ENCODE measurements at regions not wholly inside any gene's neighbourhood (a gene's known extent, or its start where the extent isn't known, plus 50 kb on each side); places are given as distances from the start of the nearest gene placed in this dataset.

- ChIA-PET CTCF (no interaction called here), POLR2A (ENCODE audit: low non-redundant PET) (no interaction called here)
- DNase-seq (ENCODE audit: low spot score), result no peak
- H3K27ac ChIP-seq, result no peak overlapping the region
- TF ChIP-seq CTCF (conservative IDR thresholded peaks at IDR 0.05; ENCODE audit: low read depth), result no peak
These were observed 203.5 kb upstream of the ZNF32 start for GRCh38 chr10:43852149-43852548.

- no peak overlapping the region for H3K27ac ChIP-seq
- ChIA-PET CTCF (no interaction called here), POLR2A (ENCODE audit: low non-redundant PET) (no interaction called here)
- no peak for TF ChIP-seq CTCF (conservative IDR thresholded peaks at IDR 0.05; ENCODE audit: low read depth)
- no peak for DNase-seq (ENCODE audit: low spot score)
These were observed 202.3 kb upstream of the ZNF32 start for GRCh38 chr10:43851030-43851429.

- CTCF ChIA-PET, result no interaction called here
- DNase-seq (ENCODE audit: low spot score), result no peak
- no peak for TF ChIP-seq CTCF (conservative IDR thresholded peaks at IDR 0.05; ENCODE audit: low read depth)
- no peak overlapping the region for H3K27ac ChIP-seq
- POLR2A ChIA-PET (ENCODE audit: low non-redundant PET), result no interaction called here
These were observed 200.9 kb upstream of the ZNF32 start for GRCh38 chr10:43849551-43849950.

GRCh38 chr10:43846968-43847367 is 198.3 kb upstream of the ZNF32 start:
- no peak for TF ChIP-seq CTCF (conservative IDR thresholded peaks at IDR 0.05; ENCODE audit: low read depth)
- DNase-seq (ENCODE audit: low spot score), result no peak
- no peak overlapping the region for H3K27ac ChIP-seq
- ChIA-PET CTCF (no interaction called here), POLR2A (ENCODE audit: low non-redundant PET) (no interaction called here)

GRCh38 chr10:43846187-43846680 is 197.6 kb upstream of the ZNF32 start:
- no peak for DNase-seq (ENCODE audit: low spot score)
- ChIA-PET CTCF (interaction anchor here (0.6 kb wide), 1 partner anchor 95 kb away, joined by 3 read pairs; no protein-coding TSS in a partner anchor), POLR2A (ENCODE audit: low non-redundant PET) (no interaction called here)
- no peak overlapping the region for H3K27ac ChIP-seq
- no peak for TF ChIP-seq CTCF (conservative IDR thresholded peaks at IDR 0.05; ENCODE audit: low read depth)

GRCh38 chr10:43845121-43845520 is 196.4 kb upstream of the ZNF32 start:
- no peak overlapping the region for H3K27ac ChIP-seq
- DNase-seq (ENCODE audit: low spot score), result no peak
- TF ChIP-seq CTCF (conservative IDR thresholded peaks at IDR 0.05; ENCODE audit: low read depth), result no peak
- ChIA-PET CTCF (no interaction called here), POLR2A (ENCODE audit: low non-redundant PET) (no interaction called here)

- H3K27ac ChIP-seq, result no peak overlapping the region
- TF ChIP-seq CTCF (conservative IDR thresholded peaks at IDR 0.05; ENCODE audit: low read depth), result no peak
- POLR2A ChIA-PET (ENCODE audit: low non-redundant PET), result no interaction called here
- no peak for DNase-seq (ENCODE audit: low spot score)
- CTCF ChIA-PET, result no interaction called here
These were observed 195.5 kb upstream of the ZNF32 start for GRCh38 chr10:43844221-43844620.
